CD4-positive, alpha-beta T cell treated with Interleukin-12 subunit alpha and Interleukin-12 subunit beta, for 1 hour (primary cell): ENCODE measurements at regions not wholly inside any gene's neighbourhood (a gene's known extent, or its start where the extent isn't known, plus 50 kb on each side); places are given as distances from the start of the nearest gene placed in this dataset.

Experiments
- DNase-seq: peaks from one replicate; pipeline ENCODE4 v3.0.0-alpha.2; 2020

DNA sequence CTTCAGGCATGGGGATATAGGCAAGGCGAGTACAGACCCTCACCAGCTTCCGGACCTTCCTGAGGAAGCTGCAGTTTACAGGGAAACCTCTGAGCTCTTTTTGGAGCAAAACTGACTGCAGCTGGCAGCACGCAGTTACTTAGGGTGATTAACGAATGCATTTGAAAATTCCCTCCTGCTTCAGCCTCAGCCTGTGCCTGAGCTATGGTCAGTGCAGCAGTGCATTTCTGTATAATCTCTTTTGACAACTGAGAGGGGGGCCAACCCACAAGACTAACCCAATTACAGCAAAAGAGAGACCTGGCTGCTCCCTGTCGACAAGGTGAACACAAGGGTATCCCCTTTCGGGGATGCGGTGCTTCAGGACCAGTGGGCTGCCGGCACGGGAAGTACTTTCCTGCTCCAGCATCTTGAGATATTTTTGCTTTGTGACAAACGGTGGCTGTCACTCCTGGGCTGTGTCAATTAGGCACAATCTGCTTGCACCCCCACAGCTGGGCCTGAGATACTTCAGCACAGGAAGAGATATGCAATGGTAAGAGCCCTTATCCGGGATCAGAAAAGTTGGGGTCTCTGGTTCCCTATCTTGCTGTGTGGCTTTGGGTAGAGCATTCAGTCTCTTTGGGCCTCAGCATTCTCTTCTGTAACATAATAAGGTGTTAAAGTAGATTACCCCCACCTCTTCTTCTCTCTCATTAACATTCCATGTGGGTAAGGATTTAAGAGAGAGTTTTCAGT is 141.0 kb downstream of the TMEM17 start:
- no peak for DNase-seq

DNA sequence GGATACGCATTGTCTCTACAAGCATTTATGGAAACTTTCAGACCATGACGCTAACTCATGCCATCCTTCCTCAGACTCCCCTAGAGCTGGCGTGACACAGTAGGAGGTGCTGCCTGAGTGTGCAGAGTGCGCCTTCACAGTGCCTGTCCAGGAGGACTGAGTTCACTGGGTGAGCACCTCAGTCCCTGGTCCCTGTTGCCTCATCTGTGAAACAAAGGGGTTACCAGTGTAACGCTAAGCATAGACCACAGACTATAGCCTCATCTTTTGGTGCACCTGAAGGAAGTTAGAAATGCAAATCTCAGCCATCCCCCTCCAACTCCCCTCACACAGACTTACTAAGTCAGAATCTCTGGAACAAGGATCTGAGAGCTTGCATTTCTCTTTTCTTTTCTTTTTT is 142.8 kb downstream of the TMEM17 start:
- no peak for DNase-seq

DNA sequence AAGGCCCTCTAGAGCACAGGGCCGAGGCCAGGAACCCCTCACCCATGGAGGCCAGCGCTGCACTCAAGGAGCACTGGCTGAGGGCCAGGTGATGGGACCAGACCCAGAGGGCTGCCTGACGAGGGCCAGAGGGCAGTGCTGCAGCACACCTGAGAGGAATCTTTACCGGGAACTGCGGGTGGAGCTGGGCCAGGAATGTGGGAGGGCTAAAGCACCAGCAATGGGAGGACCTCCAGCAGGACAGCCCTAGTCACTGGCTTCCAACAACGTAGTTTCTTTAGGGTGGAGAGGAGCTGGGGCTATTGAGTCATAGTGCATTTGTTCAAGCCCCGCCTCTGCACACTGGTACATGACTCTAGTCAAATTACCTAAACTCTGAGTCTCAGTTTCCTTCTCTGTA is 143.4 kb downstream of the TMEM17 start:
- no peak for DNase-seq

DNA sequence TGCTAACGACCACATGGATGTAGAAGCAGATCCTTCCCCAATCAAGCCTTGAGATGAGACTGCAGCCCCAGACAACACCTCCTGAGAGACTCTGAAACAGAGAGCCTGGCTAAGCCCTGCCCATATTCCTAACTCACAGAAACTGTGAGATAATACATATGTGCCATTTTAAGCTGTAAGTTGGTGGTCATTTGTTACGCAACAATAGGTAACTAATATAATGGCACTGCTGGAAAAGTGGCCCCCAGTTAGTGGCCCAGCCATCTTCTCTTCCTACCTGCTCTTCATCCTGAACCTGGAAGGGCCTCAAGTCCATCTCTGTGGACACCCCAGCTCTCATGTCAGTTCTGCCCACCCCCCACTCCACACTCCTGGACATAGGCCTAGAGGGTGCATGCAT is 144.0 kb downstream of the TMEM17 start:
- no peak for DNase-seq

DNA sequence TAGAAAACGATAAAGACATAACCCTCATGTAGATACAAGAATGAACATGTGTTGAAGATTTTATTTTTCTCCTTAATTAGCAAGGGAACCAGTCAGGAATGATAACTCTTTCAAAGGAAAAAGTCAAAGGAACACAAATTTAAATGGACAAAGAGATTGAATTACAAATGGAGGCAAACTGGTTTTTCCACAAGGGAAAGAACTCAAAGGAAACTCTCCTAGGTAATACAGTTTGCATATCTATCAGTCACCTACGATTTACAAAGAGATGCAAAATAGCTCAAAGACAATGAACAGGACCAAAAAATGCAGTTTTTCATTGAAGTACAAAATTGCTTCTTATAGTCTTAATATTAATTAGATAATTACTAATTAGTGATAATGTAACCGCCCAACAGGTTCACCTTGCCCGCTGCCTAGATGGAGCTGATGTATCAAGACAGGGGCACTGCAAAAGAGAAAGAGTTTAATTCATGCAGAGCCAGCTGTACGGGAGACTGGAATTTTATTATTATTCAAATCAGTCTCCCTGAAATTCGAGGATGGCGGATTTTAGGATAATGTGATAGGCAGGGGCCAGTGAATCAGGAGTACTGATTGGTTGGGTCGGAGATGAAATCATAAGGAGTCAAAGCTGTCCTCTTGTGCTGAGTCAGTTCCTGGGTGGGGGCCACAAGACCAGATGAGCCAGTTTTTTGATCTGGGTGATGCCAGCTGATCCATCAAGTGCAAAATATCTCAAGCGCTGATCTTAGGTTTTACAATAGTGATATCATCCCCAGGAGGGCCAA is 151.0 kb downstream of the TMEM17 start:
- DNase-seq = no peak

DNA sequence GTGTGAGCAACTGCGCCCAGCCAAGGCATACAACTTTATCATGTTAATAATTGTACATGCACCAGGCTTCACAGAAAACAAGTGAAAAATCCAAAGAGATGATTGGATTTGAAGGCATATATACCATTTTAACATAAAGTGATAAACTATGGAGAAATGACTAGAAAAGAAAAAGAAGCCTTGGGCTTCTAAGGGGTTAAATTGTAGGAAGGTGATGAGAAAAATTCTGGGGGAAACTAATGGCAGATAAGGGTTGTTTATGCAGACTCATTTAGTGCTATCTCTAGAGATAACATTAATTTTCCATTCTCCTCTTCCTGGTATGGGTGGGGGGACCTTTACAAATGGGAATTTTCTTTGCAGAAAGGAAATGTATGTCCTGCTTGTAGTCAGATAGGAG is 154.0 kb downstream of the TMEM17 start:
- DNase-seq = no peak

DNA sequence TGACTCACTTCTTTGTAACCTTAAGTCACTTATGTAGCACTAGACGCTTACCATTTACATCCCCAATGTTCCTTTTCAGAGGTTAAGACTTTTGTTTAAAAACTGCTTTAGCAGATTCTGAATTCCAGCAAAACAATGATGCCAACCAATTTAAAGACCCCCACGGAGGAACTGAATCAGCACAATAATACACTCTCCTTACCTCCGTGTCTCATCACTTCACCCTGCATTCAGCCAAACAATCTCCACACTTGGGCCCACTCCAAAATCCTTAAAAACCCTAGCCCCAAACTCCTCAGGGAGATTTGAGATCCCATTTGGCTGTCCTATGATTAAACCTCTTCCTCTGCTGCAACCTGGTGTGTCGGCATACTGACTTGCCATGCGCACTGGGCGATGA is 153.9 kb downstream of the B3GNT2 start:
- DNase-seq = no peak

DNA sequence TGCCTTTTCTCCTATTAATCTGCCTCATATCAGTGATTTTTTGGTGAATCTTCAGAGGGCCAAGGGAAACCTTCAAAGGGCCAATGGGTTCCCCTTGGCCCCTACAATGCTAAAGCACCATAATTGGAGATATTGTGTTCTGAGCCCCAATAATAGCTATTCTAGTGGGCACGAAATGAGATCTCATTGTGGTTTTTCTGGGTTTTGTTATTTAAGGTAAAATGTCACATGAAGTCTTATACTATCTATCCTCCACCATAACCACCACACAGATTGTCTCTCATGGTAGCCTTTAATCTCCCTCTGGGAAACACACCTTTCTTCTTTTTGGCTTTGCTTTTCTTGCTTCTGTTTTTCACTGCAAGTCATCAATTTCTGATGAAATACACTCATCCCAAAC is 152.8 kb downstream of the B3GNT2 start:
- DNase-seq = no peak

DNA sequence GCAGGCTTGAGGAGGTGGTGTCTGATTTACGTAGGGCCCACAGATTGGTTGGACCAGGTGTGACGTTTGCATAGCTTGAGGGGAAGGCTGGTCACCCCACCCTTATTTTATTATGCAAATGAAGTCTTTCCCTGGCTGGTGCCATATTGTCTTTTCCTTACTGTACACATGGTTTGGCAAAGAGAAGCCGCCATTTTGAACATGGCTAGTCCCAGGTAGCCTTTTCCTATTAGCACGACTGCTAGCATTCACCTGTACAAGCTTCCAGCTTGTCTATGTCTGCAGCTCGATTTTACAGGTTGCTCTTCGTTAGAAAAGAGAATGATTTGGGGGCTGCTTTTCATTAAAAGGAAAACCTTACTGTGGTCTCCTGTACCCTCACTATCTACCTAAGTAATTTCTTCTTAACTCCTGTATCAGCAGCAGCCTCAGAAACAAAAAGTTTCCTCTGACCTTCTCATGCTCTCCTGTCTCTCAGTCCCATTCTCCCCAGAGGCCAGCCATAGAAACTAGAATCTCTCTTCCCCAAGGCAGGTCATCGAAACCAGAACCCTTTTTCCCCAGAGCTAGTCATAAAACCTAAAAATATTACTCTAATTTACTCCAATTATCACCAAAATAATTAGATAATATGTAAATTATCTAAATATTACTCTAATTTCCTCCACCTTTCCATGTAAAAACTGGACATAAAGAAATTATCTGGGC is 151.8 kb downstream of the B3GNT2 start:
- DNase-seq = no peak

DNA sequence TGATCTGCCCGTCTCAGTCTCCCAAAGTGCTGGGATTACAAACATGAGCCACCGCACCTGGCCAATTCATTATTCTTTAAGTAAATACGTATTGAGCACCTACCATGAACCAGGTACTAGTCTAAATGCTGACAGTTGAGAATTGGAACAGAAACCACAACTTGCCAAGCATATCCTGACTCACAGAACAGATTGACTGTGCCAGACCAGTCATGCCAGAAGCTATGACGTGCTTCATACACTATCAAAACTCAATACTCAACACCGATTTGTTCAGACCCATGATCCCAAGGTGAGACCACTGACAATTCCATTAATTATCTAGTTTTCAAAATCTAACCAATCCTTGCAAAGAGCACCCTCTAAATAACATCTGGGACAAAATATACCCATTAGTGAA is 148.6 kb downstream of the B3GNT2 start:
- no peak for DNase-seq

DNA sequence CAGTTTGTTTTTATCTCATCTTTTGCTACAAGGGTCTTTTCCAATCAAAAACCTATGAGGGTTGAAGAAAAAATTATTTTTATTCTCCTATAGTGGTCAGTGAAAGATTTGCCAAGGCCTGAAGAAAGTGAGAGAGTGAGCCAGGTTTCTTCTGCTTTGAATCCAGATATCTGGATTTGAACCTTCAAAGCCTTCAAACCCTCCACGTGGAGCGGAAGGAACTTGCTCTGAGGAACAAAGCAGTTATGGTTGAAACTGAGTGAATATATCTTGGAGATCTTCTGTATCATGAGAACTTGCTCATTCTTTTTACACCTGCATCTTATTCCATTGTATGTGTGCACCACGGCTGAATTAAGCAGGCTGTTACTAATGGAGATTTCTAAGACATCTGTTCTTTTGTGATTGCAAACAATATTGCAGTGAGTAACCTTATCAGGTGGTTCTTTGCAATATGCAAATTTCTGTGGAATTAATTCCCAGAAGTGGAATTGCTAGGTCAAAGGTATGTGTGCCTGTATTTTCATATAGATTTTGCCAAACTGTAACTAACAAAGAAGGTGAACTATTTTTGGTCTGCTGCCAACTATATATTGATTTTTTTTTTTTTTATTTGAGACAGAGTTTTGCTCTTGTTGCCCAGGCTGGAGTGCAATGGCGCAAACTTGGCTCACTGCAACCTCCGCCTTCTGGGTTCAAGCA is 147.9 kb downstream of the B3GNT2 start:
- no peak for DNase-seq

DNA sequence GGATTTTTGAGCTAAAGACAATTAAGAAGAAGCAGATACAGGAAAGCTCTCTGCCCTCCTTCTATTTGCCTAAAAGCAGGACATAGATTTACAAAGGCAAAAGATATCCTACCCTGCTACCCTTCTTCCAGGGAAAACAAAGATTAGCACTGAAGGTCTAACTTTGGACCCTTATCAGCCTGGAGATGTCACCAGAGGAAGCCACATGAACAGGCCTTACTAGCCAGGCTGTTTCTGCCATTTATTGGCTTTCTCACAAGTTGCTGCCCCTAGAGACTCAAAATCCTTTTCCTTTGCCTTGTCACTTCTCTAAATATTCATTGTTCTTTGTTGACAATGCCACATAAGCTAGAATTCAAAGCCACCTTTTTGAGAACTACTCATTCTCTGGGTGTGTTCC is 147.3 kb downstream of the B3GNT2 start:
- DNase-seq = no peak

DNA sequence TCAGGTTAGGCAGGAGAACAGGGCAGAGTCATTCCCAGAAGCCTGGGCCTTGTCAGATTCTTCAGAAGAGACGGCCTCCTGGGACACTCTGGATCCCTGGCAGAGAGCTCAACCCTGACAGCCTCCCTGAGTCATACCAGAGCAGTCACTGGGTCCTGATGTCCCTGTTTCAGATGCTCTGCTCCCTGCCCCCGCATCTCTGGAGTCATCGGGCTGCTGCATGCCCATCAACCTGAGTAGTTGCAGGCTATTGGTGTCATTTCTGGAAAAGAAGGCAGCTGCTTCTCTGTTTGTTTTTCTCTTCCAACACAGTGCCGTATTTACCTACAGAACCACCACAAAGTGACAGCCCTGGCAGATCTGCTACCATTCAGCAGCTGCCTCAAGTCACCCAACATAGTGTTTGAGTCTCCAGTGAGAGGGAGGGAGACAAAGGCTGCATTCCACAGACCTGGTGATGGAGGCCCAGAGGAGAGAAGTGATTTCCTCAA is 145.1 kb downstream of the B3GNT2 start:
- DNase-seq = no peak

DNA sequence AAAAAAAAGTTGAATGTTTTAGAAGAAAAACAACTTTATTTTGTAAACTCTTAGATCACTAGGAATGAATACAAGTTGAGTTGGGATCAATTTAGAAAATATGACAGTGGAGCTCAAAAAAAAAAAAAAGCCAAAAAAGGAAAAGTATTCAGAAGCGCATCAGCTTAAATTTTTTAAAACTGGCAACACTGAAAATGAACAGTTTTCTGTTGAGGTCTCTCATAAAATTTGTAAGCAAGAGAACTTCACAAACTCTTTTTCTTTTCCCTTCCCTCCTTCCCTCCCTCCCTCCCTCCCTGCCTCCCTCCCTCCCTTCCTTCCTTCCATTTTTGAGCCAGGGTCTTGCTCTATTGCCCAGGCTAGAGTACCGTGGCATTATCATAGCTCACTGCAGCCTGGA is 143.9 kb downstream of the B3GNT2 start:
- DNase-seq = no peak

DNA sequence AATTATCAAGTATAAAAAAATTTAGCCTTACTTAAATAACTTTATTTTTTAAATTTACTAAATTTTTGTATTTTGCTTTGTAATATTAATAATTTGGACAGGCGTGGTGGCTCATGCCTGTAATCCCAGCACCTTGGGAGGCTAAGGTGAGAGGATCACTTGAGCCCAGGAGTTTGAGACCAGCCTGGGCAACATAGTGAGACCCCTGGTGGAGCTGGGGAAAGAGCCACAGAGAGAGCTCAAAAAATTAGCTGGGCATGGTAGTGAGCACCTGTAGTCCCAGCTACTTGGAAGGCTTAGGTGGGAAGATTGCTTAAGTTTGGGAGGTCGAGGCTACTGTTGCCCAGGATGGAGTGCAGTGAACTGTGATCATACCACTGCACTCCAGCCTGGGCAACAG is 143.5 kb downstream of the B3GNT2 start:
- peak; percentile 17 for DNase-seq

DNA sequence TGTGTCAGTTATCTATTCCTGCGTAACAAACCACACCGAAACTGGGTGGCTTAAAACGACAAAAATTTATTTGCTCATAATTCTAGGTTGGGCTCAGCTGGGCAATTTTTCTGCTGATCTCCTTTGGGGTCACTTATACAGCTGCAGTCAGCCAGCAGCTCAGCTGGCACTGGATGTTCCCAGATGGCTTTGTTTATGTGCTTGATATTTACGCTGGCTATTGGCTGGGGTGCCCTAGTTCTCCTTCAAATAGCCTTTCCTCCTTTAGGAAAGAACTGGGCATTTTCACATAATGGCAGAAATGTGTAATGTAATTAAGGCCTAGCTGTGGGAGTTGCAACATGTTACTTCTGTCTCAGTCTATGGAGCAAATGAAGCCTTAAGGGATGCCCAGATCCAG is 142.2 kb downstream of the B3GNT2 start:
- DNase-seq = no peak

DNA sequence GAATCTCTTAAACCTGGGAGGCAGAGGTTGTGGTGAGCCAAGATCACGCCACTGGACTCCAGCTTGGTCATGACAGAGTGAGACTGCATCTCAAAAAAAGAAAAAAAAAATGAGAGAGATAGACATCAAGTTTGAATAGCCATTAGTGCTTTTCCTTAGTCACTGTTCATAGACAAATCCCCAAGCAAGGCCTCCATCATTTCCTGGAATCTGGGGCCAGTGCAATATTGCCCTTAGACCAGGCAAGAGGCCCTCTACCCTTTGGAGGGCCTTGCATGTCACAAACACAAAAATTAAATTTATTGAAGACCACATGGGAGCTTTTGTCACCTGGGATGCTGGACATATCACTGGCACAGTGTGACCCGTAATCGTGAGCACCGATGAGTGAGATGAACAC is 141.5 kb downstream of the B3GNT2 start:
- DNase-seq = no peak

DNA sequence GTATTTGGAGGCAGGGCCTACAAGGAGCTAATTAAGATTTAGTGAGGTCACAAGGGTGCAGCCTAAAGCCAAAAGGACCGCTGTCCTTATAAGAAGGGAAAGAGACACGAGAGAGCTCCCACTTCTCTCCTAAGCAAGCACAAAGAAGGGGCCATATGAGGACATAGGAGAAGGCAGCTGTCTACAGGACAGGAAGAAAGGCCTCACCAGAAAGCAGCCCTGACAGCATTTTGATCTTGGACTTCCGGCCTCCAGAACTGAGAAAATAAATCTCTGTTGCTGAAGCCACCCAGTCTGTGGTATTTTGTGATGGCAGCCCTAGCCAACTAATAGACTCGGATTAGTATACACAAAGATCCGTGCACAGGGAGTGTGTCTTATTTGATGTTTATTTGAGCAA is 139.7 kb downstream of the B3GNT2 start:
- no peak for DNase-seq

DNA sequence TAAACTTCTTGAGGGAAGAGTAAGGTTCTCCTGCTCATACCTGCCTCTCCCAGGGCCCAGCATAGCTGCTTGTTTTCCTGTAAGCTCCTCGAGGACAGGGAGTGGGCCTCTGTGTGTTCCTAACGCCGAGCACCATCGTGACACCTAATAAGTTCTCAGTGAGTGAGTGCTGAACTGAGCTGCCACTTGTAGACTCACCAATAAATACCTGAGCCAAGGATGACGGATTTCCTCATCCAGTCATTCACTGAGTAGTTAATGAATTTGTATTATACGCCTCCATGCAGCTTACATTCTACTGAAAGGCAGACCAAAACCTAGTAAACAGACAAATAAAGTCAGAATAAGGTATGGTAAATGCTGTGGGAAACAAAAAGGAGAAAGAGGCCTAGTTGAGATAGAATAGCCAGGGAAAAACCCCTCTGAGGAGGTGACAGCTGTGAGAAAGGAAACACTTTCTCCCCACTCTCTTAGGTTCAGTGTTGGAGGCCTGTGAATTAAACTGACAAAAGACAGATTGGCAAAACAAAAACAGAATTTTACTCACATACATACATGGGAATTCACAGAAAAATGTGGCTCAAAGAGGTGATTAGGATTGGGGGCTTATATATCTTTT is 138.6 kb downstream of the B3GNT2 start:
- DNase-seq = no peak

DNA sequence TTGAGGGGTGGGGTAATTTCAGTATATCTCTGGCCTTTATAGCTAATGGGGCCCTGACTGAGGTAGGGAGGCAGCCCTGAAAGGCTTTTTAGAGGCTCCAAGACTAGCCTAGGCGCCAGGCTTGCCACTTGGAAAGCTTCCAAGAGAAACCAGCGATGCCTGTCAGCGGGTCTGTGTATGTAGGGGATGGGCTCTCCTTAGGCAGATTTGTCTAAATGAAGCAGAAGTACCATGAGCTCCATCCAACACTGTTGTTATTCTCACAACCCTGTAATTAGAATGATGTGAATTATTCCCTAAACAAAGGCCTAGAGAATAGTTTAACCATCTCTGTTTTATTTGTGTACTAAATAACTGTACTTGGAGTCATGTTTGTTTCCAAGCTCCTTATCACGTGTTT is 138.1 kb downstream of the B3GNT2 start:
- no peak for DNase-seq

DNA sequence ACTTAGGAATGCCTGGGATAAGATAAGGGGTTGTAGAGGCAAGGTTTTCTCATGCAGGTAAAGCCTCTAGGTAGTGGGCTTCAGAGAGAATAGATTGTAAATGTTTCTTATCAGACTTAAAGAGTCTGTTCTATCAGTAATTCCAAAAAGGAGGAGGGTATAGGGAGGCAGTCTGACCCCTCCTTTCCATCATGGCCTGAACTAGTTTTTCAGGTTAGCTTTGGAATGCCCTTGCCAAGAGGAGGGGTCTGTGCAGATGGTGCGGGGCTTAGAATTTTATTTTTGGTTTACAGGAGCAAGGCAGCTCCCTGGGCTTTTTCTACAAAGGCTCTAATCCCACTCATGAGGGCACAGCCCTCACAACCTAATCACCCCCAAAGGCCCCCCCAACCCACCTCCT is 135.0 kb downstream of the B3GNT2 start:
- no peak for DNase-seq

DNA sequence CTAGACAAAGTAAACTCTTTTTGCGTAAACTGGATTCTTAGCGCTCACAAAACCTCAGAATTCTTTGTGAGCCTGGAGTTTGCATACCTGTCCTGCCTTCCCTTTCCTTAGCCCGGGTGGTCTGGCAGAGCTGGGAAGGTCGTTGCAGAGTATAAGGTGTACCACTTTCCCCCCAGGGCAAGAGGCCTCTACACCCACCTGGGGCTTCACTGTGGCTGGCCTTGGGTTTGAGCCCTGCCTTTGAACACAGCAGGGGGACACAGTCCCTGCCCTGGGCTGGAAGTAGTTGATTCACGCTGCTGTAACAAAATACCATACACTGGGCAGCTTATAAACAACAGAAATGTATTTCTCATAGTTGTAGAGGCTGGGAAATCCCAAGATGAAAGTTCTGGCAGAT is 133.9 kb downstream of the B3GNT2 start:
- DNase-seq = no peak

DNA sequence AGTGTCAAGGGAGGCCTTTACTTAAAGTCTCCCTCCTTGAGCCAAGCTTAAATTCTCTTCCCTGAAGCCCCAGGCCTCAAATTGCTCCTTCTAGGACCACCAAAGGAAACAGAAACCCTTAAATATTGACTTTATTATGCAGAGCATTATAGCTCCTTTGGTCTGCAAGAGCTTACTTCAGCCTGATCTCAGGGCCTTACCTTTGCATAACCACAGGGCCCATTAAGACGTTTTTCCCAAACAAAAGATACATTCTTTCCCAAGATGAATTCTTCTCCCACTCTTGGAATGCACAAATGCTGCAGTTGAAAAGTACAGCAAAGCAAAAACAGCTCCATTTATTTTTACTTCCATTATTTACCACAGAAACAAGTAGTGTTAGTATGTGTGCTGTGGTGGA is 130.8 kb downstream of the B3GNT2 start:
- DNase-seq = no peak
